Endothelial cell of umbilical vein (primary cell): ENCODE measurements at regions not wholly inside any gene's neighbourhood (a gene's known extent, or its start where the extent isn't known, plus 50 kb on each side); places are given as distances from the start of the nearest gene placed in this dataset.

Source experiments
- BruUV-seq: library from RNA; stranded (reverse); fragments of 400-500 nt; replicated peaks from 2 replicates; lab custom pipeline; 2021; lab: Mats Ljungman, UMichigan
- CTCF ChIA-PET: fragments of 300-600, 350-600 bp; sonication (Branson Sonifier 250); formaldehyde crosslinking; loops from one replicate; lab custom pipeline; 2021; ENCODE audit warnings: antibody characterized with exemption, inconsistent platforms; lab: Charles Lee
- POLR2A ChIA-PET: fragments of 300-600, 350-600 bp; sonication (Branson Sonifier 250); formaldehyde crosslinking; loops from one replicate; lab custom pipeline; 2021; ENCODE audit warnings: antibody characterized with exemption, inconsistent platforms; lab: Charles Lee
- DNase-seq: peaks from one replicate; pipeline ENCODE4 v3.0.0-alpha.2; 2011; ENCODE audit warnings: low read depth, low spot score
- FAIRE-seq: peaks from 2 replicates; lab custom pipeline; 2011; peaks lifted over from hg19 to GRCh38; lab: Jason Lieb, UNC
- H2AFZ ChIP-seq: 2 replicates; pipeline ENCODE4 v1.6.0; 2012; ENCODE audit warnings: low read depth, low read length, control low read depth, inconsistent platforms
- H3K27ac ChIP-seq: 2 replicates; pipeline ENCODE4 v1.5.1; 2011; ENCODE audit warnings: low read depth, mild to moderate bottlenecking, control low read depth, low read length, moderate library complexity; ENCODE audit not compliant: insufficient read depth
- H3K27me3 ChIP-seq, 2 experiments: 2 replicates each; pipeline versions ENCODE4 v1.6.0 to v1.6.1; 2011; ENCODE audit warnings: low read length in 2 of 2, mixed read lengths in 1 of 2; ENCODE audit not compliant: control insufficient read depth in 2 of 2, insufficient read depth in 2 of 2
- H3K36me3 ChIP-seq, 2 experiments: 2 replicates in 1 of 2; 3 replicates in 1 of 2; pipeline ENCODE4 v1.5.1; 2011; ENCODE audit warnings: low read length in 2 of 2, mild to moderate bottlenecking in 1 of 2, moderate library complexity in 1 of 2; ENCODE audit not compliant: control insufficient read depth in 2 of 2, insufficient read depth in 2 of 2; ENCODE audit errors: extremely low read depth in 1 of 2
- H3K4me1 ChIP-seq: 3 replicates; pipeline ENCODE4 v1.5.1; 2011; ENCODE audit warnings: mild to moderate bottlenecking, low read length; ENCODE audit not compliant: control insufficient read depth, insufficient read depth; ENCODE audit errors: extremely low read depth
- H3K4me2 ChIP-seq: 2 replicates; pipeline ENCODE4 v1.6.1; 2011; ENCODE audit warnings: low read length, control low read depth, mixed read lengths; ENCODE audit not compliant: insufficient read depth
- H3K4me3 ChIP-seq, 3 experiments: fragments of 200-600 bp in 1 of 3; sonication (generic), shearing (Covaris generic) in 1 of 3; replicated peaks in 1 of 3; 2 replicates each; pipeline ENCODE4 v1.5.1; 2011 to 2016; ENCODE audit warnings: control low read depth in 3 of 3, low read length in 3 of 3, mild to moderate bottlenecking in 2 of 3, inconsistent platforms in 1 of 3, low read depth in 1 of 3, moderate library complexity in 1 of 3; ENCODE audit not compliant: insufficient read depth in 1 of 3
- H3K79me2 ChIP-seq: 2 replicates; pipeline ENCODE4 v1.6.0; 2012; ENCODE audit warnings: low read length, inconsistent platforms; ENCODE audit not compliant: control insufficient read depth, insufficient read depth
- H3K9ac ChIP-seq: replicated peaks from 2 replicates; pipeline ENCODE3; 2011; ENCODE audit warnings: low read length, control low read depth; ENCODE audit not compliant: insufficient read depth; ENCODE audit errors: extremely low read depth
- H3K9me1 ChIP-seq: replicated peaks from 3 replicates; pipeline ENCODE4 v1.6.0; 2011; ENCODE audit warnings: mild to moderate bottlenecking, low read length; ENCODE audit not compliant: control insufficient read depth, insufficient read depth; ENCODE audit errors: extremely low read depth
- H3K9me3 ChIP-seq: replicated peaks from 2 replicates; pipeline ENCODE4 v1.5.1; 2012; ENCODE audit warnings: low read length, inconsistent platforms; ENCODE audit not compliant: control insufficient read depth, insufficient read depth
- H4K20me1 ChIP-seq: replicated peaks from 2 replicates; pipeline ENCODE3; 2011; ENCODE audit warnings: mild to moderate bottlenecking, low read length; ENCODE audit not compliant: control insufficient read depth, insufficient read depth; ENCODE audit errors: extremely low read depth
- EZH2 ChIP-seq: IDR thresholded peaks from 2 replicates; pipeline ENCODE4 v1.6.1; 2012; ENCODE audit warnings: borderline replicate concordance, low read depth, mild to moderate bottlenecking, moderate library complexity, low read length, inconsistent platforms; ENCODE audit not compliant: severe bottlenecking
- FOS ChIP-seq: IDR thresholded peaks from 2 replicates; pipeline ENCODE4 v1.6.1; 2011; ENCODE audit warnings: mild to moderate bottlenecking, low read length, moderate library complexity, borderline replicate concordance; ENCODE audit not compliant: insufficient read depth
- GATA2 ChIP-seq: IDR thresholded peaks from 2 replicates; pipeline ENCODE4 v1.7.0; 2011; ENCODE audit warnings: low read depth, mild to moderate bottlenecking, moderate library complexity, mixed read lengths, low read length; ENCODE audit not compliant: insufficient read length, insufficient read depth
- JUN ChIP-seq: IDR thresholded peaks from 2 replicates; pipeline ENCODE4 v1.6.1; 2011; ENCODE audit warnings: borderline replicate concordance, low read depth; ENCODE audit not compliant: insufficient read length, insufficient read depth
- MYC ChIP-seq: IDR thresholded peaks from one replicate; pipeline ENCODE4 v1.6.1; 2011; ENCODE audit warnings: mild to moderate bottlenecking, low read depth, low read length
- POLR2A ChIP-seq: IDR thresholded peaks from 2 replicates; pipeline ENCODE4 v1.6.1; 2012; ENCODE audit warnings: low read depth, mild to moderate bottlenecking, control low read depth, low read length
- POLR2AphosphoS5 ChIP-seq: IDR thresholded peaks from 2 replicates; pipeline ENCODE4 v1.6.1; 2012; ENCODE audit warnings: low read depth, mild to moderate bottlenecking, control low read depth, low read length, moderate library complexity; ENCODE audit not compliant: insufficient read depth
- dilution Hi-C: fragments of 300-500 bp; cut with MboI; formaldehyde crosslinking; loops from one replicate; pipeline ENCODE4 v1.15.0; 2019; ENCODE audit warnings: low sequenced_read_pairs; ENCODE audit not compliant: extremely low pct_ligation_motif_present
- intact Hi-C: fragments of 100-400 bp; cut with micrococcal nuclease; formaldehyde crosslinking; loops from one replicate; pipeline ENCODE4 v1.10.0; 2022
- TF ChIP-seq, protein P1 (sequence below): IDR thresholded peaks from 2 replicates; pipeline ENCODE4 v1.6.1; 2011; ENCODE audit not compliant: insufficient read depth, insufficient read length
- TF ChIP-seq, protein P2 (sequence below), 2 donors: IDR thresholded peaks; 1 replicate in 1 of 2; 2 replicates in 1 of 2; pipeline ENCODE4 v1.5.1; 2011; ENCODE audit warnings: low read length in 2 of 2, mild to moderate bottlenecking in 2 of 2, moderate library complexity in 2 of 2, control low read depth in 1 of 2, inconsistent platforms in 1 of 2, low read depth in 1 of 2; ENCODE audit not compliant: insufficient read depth in 1 of 2; ENCODE audit errors: extremely low read depth in 1 of 2

DNA sequence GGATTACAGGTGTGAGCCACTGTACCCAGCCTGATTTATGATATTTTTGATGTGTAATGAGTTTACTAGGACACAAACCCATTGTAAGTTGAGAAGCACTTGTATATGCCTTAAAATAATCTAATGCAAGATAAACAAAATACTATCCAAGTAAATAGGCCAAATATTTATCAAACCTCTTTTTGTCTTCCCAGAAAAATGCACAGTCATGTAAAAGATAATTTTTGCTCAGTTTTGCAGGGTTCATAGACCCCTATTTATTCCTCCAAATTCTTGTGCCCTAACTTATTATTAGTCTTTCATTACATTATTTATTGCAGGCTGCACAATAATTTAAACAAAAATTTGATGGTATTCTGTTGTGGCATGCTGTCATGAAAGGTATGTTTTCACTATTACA lies 1290.7 kb downstream of the STIM2 start:
- intact Hi-C loops, result no loop called here
- FAIRE-seq, result no peak
- dilution Hi-C loops, result no loop called here

More for the DNA sequence above, 1290.7 kb downstream of the STIM2 start:
- TF ChIP-seq EZH2 (no peak), GATA2 (no peak), MYC (no peak), JUN (no peak), FOS (no peak), POLR2AphosphoS5 (no peak), POLR2A (no peak)
- TF ChIP-seq, protein P1, sequence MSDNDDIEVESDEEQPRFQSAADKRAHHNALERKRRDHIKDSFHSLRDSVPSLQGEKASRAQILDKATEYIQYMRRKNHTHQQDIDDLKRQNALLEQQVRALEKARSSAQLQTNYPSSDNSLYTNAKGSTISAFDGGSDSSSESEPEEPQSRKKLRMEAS, result no peak
- TF ChIP-seq, protein P2, sequence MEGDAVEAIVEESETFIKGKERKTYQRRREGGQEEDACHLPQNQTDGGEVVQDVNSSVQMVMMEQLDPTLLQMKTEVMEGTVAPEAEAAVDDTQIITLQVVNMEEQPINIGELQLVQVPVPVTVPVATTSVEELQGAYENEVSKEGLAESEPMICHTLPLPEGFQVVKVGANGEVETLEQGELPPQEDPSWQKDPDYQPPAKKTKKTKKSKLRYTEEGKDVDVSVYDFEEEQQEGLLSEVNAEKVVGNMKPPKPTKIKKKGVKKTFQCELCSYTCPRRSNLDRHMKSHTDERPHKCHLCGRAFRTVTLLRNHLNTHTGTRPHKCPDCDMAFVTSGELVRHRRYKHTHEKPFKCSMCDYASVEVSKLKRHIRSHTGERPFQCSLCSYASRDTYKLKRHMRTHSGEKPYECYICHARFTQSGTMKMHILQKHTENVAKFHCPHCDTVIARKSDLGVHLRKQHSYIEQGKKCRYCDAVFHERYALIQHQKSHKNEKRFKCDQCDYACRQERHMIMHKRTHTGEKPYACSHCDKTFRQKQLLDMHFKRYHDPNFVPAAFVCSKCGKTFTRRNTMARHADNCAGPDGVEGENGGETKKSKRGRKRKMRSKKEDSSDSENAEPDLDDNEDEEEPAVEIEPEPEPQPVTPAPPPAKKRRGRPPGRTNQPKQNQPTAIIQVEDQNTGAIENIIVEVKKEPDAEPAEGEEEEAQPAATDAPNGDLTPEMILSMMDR (IDR thresholded peaks at IDR 0.05; ENCODE audit: extremely low read depth in 1 of 2, insufficient read depth in 1 of 2, low read depth in 1 of 2, low read length in 2 of 2), result no peak
- H3K27ac ChIP-seq, result no peak overlapping the region
- no peaks in the 10 kb centered on the region for H3K27me3 ChIP-seq
- no TSS peak for BruUV-seq
- H3K9me1 ChIP-seq, result no peaks in the 10 kb centered on the region
- H3K36me3 ChIP-seq, result no peaks in the 10 kb centered on the region
- DNase-seq, result no peak
- POLR2A ChIA-PET, result no interaction called here
- H3K4me1 ChIP-seq, result no peaks in the 10 kb centered on the region
- H3K4me2 ChIP-seq, result no peak overlapping the region
- CTCF ChIA-PET, result no interaction called here
- no peak overlapping the region for H3K9ac ChIP-seq
- no peaks in the 10 kb centered on the region for H4K20me1 ChIP-seq
- no peaks in the 10 kb centered on the region for H3K9me3 ChIP-seq
- no peak overlapping the region for H2AFZ ChIP-seq
- no peak overlapping the region for H3K4me3 ChIP-seq
- no peaks in the 10 kb centered on the region for H3K79me2 ChIP-seq
